ENCODE measurements at regions not wholly inside any gene's neighbourhood (a gene's known extent, or its start where the extent isn't known, plus 50 kb on each side); places are given as distances from the start of the nearest gene placed in this dataset.

GRCh38 chr18:65329010-65329409 lies 421.8 kb upstream of the CDH7 start:
- Mint-ChIP-seq H3K4me1 (ENCODE audit: low read depth) (no peaks in the 10 kb centered on the region), H3K27ac (no peak overlapping the region), H3K27me3 (no peaks in the 10 kb centered on the region), H3K36me3 (ENCODE audit: low read depth) (no peaks in the 10 kb centered on the region), H3K9me3 (peaks cover 12% of the 10 kb centered on the region), H3K4me3 (no peak overlapping the region)
- POLR2A ChIA-PET, result no interaction called here
- DNase-seq (no peak), ATAC-seq (no peak)
- CTCF ChIA-PET, result no interaction called here
- intact Hi-C loops (cut with micrococcal nuclease), result no loop called here
- TF ChIP-seq, protein P1, sequence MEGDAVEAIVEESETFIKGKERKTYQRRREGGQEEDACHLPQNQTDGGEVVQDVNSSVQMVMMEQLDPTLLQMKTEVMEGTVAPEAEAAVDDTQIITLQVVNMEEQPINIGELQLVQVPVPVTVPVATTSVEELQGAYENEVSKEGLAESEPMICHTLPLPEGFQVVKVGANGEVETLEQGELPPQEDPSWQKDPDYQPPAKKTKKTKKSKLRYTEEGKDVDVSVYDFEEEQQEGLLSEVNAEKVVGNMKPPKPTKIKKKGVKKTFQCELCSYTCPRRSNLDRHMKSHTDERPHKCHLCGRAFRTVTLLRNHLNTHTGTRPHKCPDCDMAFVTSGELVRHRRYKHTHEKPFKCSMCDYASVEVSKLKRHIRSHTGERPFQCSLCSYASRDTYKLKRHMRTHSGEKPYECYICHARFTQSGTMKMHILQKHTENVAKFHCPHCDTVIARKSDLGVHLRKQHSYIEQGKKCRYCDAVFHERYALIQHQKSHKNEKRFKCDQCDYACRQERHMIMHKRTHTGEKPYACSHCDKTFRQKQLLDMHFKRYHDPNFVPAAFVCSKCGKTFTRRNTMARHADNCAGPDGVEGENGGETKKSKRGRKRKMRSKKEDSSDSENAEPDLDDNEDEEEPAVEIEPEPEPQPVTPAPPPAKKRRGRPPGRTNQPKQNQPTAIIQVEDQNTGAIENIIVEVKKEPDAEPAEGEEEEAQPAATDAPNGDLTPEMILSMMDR (IDR thresholded peaks at IDR 0.05), result no peak

DNA sequence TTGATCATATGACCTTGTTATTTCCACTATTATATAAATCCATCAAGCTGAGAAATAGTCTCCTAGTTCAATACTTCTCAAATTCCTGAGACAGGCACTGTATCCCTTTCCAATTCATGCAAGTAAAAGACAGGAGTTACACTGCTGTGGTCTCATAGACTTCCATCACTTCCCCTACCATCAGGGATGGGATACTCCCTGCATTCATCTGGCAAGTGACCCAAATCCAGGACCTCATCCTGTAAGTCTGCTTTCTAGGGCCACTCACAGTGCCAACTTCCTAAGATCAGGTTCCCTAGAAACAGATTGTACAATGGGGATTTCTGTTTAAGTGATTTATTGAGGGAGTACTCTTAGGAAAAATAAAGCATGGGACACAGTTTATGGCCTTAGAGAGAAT lies 424.0 kb upstream of the CDH7 start:
- intact Hi-C loops (cut with micrococcal nuclease), result no loop called here
- POLR2A ChIA-PET, result no interaction called here

DNA sequence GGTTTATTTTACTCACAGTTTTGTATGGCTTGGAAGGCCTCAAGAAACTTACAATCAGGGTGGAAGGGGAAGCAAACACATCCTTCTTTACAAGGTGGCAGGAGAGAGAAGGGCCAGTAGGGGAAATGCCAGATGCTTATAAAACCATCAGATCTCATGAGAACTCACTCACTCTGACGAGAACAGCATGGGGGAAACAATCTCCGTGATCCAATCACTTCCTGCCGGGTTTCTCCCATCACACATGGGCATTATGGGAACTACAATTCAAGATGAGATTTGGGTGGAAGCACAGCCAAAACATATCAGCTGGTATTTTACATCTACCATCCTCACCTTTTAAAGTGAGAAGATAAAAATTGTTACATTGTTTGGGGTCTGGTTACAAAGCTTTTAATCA lies 427.9 kb upstream of the CDH7 start:
- no peak for ATAC-seq
- POLR2A ChIA-PET, result no interaction called here
- H3K27me3 Mint-ChIP-seq, result no peaks in the 10 kb centered on the region
- DNase-seq, result no peak
- TF ChIP-seq, protein P1 (IDR thresholded peaks at IDR 0.05), result no peak
- CTCF ChIA-PET, result no interaction called here
- H3K4me1 Mint-ChIP-seq (ENCODE audit: low read depth), result no peaks in the 10 kb centered on the region
- intact Hi-C loops (cut with micrococcal nuclease), result no loop called here
- H3K27ac Mint-ChIP-seq, result no peak overlapping the region
- H3K36me3 Mint-ChIP-seq (ENCODE audit: low read depth), result no peaks in the 10 kb centered on the region
- H3K9me3 Mint-ChIP-seq, result peaks cover 7% of the 10 kb centered on the region
- H3K4me3 Mint-ChIP-seq, result no peak overlapping the region

More for the DNA sequence above, 424.0 kb upstream of the CDH7 start:
- ATAC-seq, result no peak
- no peaks in the 10 kb centered on the region for H3K27me3 Mint-ChIP-seq
- DNase-seq, result no peak
- CTCF ChIA-PET, result no interaction called here
- H3K4me3 Mint-ChIP-seq, result no peak overlapping the region
- H3K27ac Mint-ChIP-seq, result no peak overlapping the region
- H3K36me3 Mint-ChIP-seq (ENCODE audit: low read depth), result no peaks in the 10 kb centered on the region
- TF ChIP-seq, protein P1 (IDR thresholded peaks at IDR 0.05), result no peak
- H3K9me3 Mint-ChIP-seq, result peaks cover 8% of the 10 kb centered on the region
- H3K4me1 Mint-ChIP-seq (ENCODE audit: low read depth), result no peaks in the 10 kb centered on the region

DNA sequence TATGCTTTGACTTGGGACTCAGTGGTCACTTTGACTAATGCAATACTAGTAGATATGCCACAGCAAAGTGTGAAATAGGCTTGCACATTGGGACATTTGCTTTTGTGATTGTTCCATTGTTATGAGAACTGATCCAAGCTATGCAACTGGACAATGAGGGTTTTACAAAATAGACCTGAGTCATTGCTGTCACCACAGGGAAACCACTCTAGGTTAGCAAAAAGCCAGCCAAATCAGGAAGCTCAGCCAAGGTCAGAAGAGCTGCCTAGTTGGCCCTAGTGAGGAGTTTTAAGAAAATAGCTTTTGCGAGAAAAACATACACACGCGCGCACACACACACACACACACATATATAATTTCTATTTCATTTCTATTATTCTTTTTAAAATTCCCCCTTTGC lies 452.4 kb upstream of the CDH7 start:
- TF ChIP-seq, protein P1 (IDR thresholded peaks at IDR 0.05), result no peak
- Mint-ChIP-seq H3K4me1 (ENCODE audit: low read depth) (no peaks in the 10 kb centered on the region), H3K9me3 (peaks cover 3% of the 10 kb centered on the region), H3K27me3 (no peaks in the 10 kb centered on the region), H3K4me3 (no peak overlapping the region), H3K36me3 (ENCODE audit: low read depth) (no peaks in the 10 kb centered on the region), H3K27ac (no peak overlapping the region)
- CTCF ChIA-PET, result no interaction called here
- POLR2A ChIA-PET, result no interaction called here
- DNase-seq (no peak), ATAC-seq (no peak)
- intact Hi-C loops (cut with micrococcal nuclease), result no loop called here

DNA sequence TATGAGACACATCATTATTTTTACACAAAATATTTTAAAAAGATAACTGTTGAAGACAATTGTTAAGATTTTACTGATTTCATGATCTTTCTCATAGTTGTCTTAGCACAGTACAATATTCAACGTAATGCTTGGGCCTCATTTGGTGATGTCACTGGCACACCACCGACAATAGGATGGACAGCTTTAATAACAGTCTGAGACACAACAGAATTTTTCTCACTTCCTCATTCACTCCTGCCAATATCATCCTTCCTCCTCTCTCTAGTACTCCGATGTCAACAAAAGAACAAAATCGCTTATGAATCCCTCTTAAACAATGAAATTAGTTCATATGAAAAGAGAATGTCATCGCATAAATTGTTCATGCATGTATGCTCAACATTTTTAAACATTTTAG lies 461.9 kb upstream of the CDH7 start:
- ChIA-PET CTCF (no interaction called here), POLR2A (interaction anchor here (0.6 kb wide), 1 partner anchor 62 kb away, joined by 3 read pairs; no protein-coding TSS in a partner anchor)
- Mint-ChIP-seq H3K4me3 (no peak overlapping the region), H3K27me3 (no peaks in the 10 kb centered on the region), H3K27ac (no peak overlapping the region), H3K36me3 (ENCODE audit: low read depth) (no peaks in the 10 kb centered on the region), H3K9me3 (peaks cover 8% of the 10 kb centered on the region), H3K4me1 (ENCODE audit: low read depth) (no peaks in the 10 kb centered on the region)
- intact Hi-C loops (cut with micrococcal nuclease), result no loop called here
- DNase-seq, result no peak
- TF ChIP-seq, protein P1 (IDR thresholded peaks at IDR 0.05), result no peak
- no peak for ATAC-seq
